GM23248 (cell line): ENCODE measurements at regions not wholly inside any gene's neighbourhood (a gene's known extent, or its start where the extent isn't known, plus 50 kb on each side); places are given as distances from the start of the nearest gene placed in this dataset.

Experiments used
- DNase-seq: peaks from one replicate; pipeline ENCODE4 v3.0.0-alpha.2; 2015
- H2AFZ ChIP-seq: fragments of 200-600 bp; sonication (generic); 2 replicates; pipeline ENCODE4 v1.6.1; 2016; ENCODE audit warnings: antibody characterized with exemption
- H3F3A ChIP-seq: fragments of 200-600 bp; sonication (generic); 2 replicates; pipeline ENCODE4 v1.6.1; 2016; ENCODE audit warnings: mild to moderate bottlenecking, antibody characterized with exemption, mixed run types; ENCODE audit not compliant: insufficient read depth
- H3K27ac ChIP-seq: fragments of 200-600 bp; sonication (generic); 2 replicates; pipeline ENCODE4 v1.5.1; 2016; ENCODE audit warnings: mild to moderate bottlenecking
- H3K27me3 ChIP-seq: fragments of 200-600 bp; sonication (generic); replicated peaks from 2 replicates; pipeline ENCODE4 v1.6.1; 2016; ENCODE audit warnings: mild to moderate bottlenecking; ENCODE audit not compliant: insufficient read depth
- H3K36me3 ChIP-seq: fragments of 200-600 bp; sonication (generic); 2 replicates; pipeline ENCODE4 v1.6.1; 2016; ENCODE audit warnings: low read depth, mild to moderate bottlenecking
- H3K4me1 ChIP-seq: fragments of 200-600 bp; sonication (generic); 2 replicates; pipeline ENCODE4 v1.6.1; 2016; ENCODE audit warnings: mild to moderate bottlenecking; ENCODE audit not compliant: insufficient read depth
- H3K4me2 ChIP-seq: fragments of 200-600 bp; sonication (generic); one replicate; pipeline ENCODE4 v1.6.1; 2016; ENCODE audit warnings: mild to moderate bottlenecking; ENCODE audit not compliant: unreplicated experiment
- H3K4me3 ChIP-seq: fragments of 200-600 bp; sonication (generic); 2 replicates; pipeline ENCODE4 v1.5.1; 2016; ENCODE audit warnings: mild to moderate bottlenecking
- H3K79me2 ChIP-seq: fragments of 200-600 bp; sonication (generic); 2 replicates; pipeline ENCODE4 v1.6.1; 2016; ENCODE audit warnings: mild to moderate bottlenecking; ENCODE audit not compliant: insufficient read depth
- H3K9ac ChIP-seq: fragments of 200-600 bp; sonication (generic); 2 replicates; pipeline ENCODE4 v1.6.1; 2016; ENCODE audit warnings: mild to moderate bottlenecking
- H3K9me2 ChIP-seq: fragments of 200-600 bp; sonication (generic); 2 replicates; pipeline ENCODE4 v1.6.1; 2016; ENCODE audit warnings: mixed run types, mild to moderate bottlenecking, moderate library complexity; ENCODE audit not compliant: insufficient read depth
- H3K9me3 ChIP-seq: fragments of 200-600 bp; sonication (generic); one replicate; pipeline ENCODE4 v1.6.1; 2017; ENCODE audit warnings: low read depth
- H4K20me1 ChIP-seq: fragments of 200-600 bp; sonication (generic); 2 replicates; pipeline ENCODE4 v1.6.0; 2016; ENCODE audit not compliant: insufficient read depth
- EZH2 ChIP-seq: fragments of 200-600 bp; sonication (generic); IDR thresholded peaks from 2 replicates; pipeline ENCODE4 v1.6.1; 2018; ENCODE audit warnings: antibody characterized with exemption, mild to moderate bottlenecking; ENCODE audit not compliant: insufficient read depth, poor library complexity, severe bottlenecking
- EZH2phosphoT487 ChIP-seq: fragments of 200-600 bp; sonication (generic); IDR thresholded peaks from 2 replicates; pipeline ENCODE4 v1.6.1; 2018; ENCODE audit warnings: antibody characterized with exemption, moderate library complexity, mild to moderate bottlenecking, low read depth; ENCODE audit not compliant: insufficient read depth
- WGBS, 2 experiments: methylation state at CpG; one replicate each; pipeline ENCODE4 v1.1.6; 2015 to 2017; ENCODE audit warnings: low lambda C conversion rate in 2 of 2, low coverage in 1 of 2; ENCODE audit errors: missing lambda C conversion rate in 2 of 2; 5-methylcytosine and 5-hydroxymethylcytosine counted together
- in situ Hi-C: fragments of 300-500 bp; cut with MboI; formaldehyde crosslinking; loops from 2 replicates; pipeline ENCODE4 v1.15.0; 2020

DNA sequence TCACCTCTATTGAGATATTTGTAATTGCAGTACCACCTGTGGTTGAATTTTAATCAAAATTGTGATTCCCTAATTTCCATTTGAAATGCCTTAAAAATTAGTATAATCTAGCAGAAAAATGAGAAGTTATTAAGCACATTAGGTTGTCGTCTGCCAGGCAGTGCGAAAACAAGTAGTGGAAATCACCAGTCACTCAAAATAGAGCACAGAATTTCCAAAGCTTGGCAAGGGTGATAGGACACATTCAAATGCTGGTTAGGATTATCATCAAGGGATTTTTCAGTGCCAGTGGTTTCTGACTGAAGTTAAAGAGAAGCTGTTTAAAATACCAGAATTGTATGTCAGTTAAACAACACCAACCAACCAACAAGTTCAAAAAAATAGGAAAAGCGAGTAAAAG, 97.8 kb downstream of the PLK2 start:
- WGBS, 2 experiments, result 57 to 66% methylated on average over 3 of the region's 3 CpGs
- TF ChIP-seq EZH2 (no peak), EZH2phosphoT487 (no peak)
- Histone ChIP-seq H3K9me3 (no peaks in the 10 kb centered on the region), H2AFZ (no peak overlapping the region), H3K27me3 (no peaks in the 10 kb centered on the region), H4K20me1 (no peaks in the 10 kb centered on the region), H3K4me1 (0 out of 2 replicates have a peak, but pooled peaks cover 7% of the 10 kb centered on the region), H3K27ac (no peak overlapping the region), H3K4me2 (no peak overlapping the region), H3K9me2 (no peaks in the 10 kb centered on the region; the same call in 1 of the 2 replicates), H3K79me2 (no peaks in the 10 kb centered on the region), H3K4me3 (no peak overlapping the region), H3F3A (no peaks in the 10 kb centered on the region), H3K9ac (no peak overlapping the region), H3K36me3 (no peaks in the 10 kb centered on the region)
- in situ Hi-C loops, result no loop called here
- DNase-seq, result no peak

DNA sequence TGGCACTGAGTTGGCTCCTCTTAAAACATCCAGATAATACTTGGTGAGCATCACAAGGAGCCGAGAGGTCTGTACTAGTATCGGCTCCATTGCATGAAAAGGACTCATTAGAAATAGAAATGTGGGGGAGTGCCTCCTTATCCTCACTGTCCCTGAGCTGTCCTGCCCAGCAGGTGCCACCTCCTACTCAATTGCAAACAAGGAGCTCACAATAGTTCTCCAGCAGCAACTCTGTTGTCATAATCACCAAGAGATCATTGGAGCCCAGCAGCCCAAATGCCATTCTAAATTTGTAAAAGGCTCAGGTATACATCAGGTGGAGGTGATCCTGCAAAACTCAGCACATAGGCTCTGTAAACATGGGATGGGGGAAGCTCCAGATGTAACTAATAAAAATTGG, 99.1 kb downstream of the PLK2 start:
- Histone ChIP-seq H3K4me3 (no peak overlapping the region), H3K4me2 (no peak overlapping the region), H3F3A (no peaks in the 10 kb centered on the region), H3K27ac (no peak overlapping the region), H3K9me3 (no peaks in the 10 kb centered on the region), H3K9me2 (no peaks in the 10 kb centered on the region; the same call in 1 of the 2 replicates), H3K36me3 (no peaks in the 10 kb centered on the region), H3K79me2 (no peaks in the 10 kb centered on the region), H2AFZ (no peak overlapping the region), H3K27me3 (no peaks in the 10 kb centered on the region), H4K20me1 (no peaks in the 10 kb centered on the region), H3K4me1 (no peaks in the 10 kb centered on the region), H3K9ac (no peak overlapping the region)
- WGBS, 2 experiments, result 75 to 80% methylated on average over 2 of the region's 2 CpGs
- no peak for DNase-seq
- no peak for TF ChIP-seq EZH2phosphoT487
- no peak for TF ChIP-seq EZH2
- in situ Hi-C loops, result no loop called here

DNA sequence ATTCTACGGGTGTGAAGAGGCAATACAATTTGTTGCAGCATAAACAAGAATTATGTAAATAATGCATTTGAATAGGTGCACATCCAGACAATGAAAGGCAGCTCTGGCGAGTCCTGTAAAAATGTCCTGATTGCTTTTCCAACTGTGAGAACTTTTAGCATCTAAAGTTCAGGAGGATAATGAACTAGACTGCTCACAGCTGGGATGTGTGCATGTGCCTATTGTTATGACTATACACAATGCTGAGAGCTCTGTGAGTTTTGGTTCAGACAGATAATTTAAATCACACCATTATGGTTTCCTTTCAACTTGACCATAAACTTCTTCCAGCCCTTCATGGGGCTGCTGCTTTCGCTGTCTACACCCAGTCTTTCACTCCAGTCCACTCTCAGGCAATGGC, 99.9 kb downstream of the PLK2 start:
- Histone ChIP-seq H3K79me2 (no peaks in the 10 kb centered on the region), H3K27me3 (no peaks in the 10 kb centered on the region), H3K4me1 (no peaks in the 10 kb centered on the region), H3K9me3 (no peaks in the 10 kb centered on the region), H4K20me1 (no peaks in the 10 kb centered on the region), H3K36me3 (no peaks in the 10 kb centered on the region), H3K4me3 (no peak overlapping the region), H3K9ac (no peak overlapping the region), H3K9me2 (no peaks in the 10 kb centered on the region; the same call in 1 of the 2 replicates), H3F3A (no peaks in the 10 kb centered on the region), H2AFZ (no peak overlapping the region), H3K4me2 (no peak overlapping the region), H3K27ac (no peak overlapping the region)
- TF ChIP-seq EZH2 (no peak), EZH2phosphoT487 (no peak)
- no peak for DNase-seq
- 31 to 36% methylated on average over 3 of the region's 3 CpGs for WGBS, 2 experiments
- in situ Hi-C loops, result no loop called here

DNA sequence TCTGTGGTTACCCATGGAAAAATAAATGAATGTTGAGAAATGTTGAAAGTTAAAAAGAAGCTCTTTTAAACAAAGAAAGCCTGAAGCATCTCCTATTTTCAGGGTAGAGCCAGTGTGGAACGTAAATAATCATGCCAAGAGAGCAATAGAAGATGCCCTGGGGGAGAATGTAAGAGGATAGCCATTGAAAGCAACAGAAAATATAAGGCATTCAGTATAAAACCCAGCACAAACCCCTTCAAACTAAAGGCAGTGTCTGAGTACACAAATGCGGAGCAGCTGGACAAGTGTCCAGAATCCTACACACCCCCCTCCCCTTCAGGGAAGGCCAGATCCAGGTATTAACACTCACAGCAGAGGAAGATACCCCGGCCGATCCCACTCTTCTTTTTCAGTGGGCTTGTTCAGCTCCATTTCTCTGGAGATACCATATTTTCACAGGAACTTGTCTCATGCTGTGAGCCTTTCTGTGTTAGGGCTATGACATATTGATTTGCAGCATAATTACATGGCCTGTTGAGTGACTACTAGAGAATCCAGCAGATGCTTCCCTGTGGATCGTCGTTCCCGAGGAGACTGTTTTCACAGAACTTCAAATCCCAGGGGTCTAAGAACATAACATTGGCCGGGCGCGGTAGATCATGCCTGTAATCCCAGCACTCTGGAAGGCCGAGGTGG, 101.2 kb downstream of the PLK2 start:
- Histone ChIP-seq H3K27ac (no peak overlapping the region), H3K4me1 (no peaks in the 10 kb centered on the region), H3K4me2 (no peak overlapping the region), H2AFZ (no peak overlapping the region), H3K9me3 (no peaks in the 10 kb centered on the region), H3K27me3 (no peaks in the 10 kb centered on the region), H3K79me2 (no peaks in the 10 kb centered on the region), H3K4me3 (no peak overlapping the region), H4K20me1 (no peaks in the 10 kb centered on the region), H3K36me3 (no peaks in the 10 kb centered on the region), H3F3A (no peaks in the 10 kb centered on the region), H3K9ac (no peak overlapping the region), H3K9me2 (no peaks in the 10 kb centered on the region; the same call in 1 of the 2 replicates)
- in situ Hi-C loops, result no loop called here
- WGBS, 2 experiments, result 66 to 70% methylated on average over 11 of the region's 11 CpGs
- no peak for DNase-seq
- TF ChIP-seq EZH2, result no peak
- TF ChIP-seq EZH2phosphoT487, result no peak
